HEK293T (cell line): ENCODE measurements at regions not wholly inside any gene's neighbourhood (a gene's known extent, or its start where the extent isn't known, plus 50 kb on each side); places are given as distances from the start of the nearest gene placed in this dataset.

Source experiments
- CTCF ChIA-PET: fragments of 350-600 bp; formaldehyde crosslinking; extraction: SDS; loops from one replicate; lab custom pipeline; 2021; ENCODE audit warnings: antibody characterized with exemption, inconsistent platforms; lab: Yijun Ruan, JAX
- POLR2A ChIA-PET: fragments of 350-600 bp; formaldehyde crosslinking; extraction: SDS; loops from one replicate; lab custom pipeline; 2020; ENCODE audit warnings: antibody characterized with exemption, inconsistent platforms; lab: Yijun Ruan, JAX
- DNase-seq: peaks from one replicate; pipeline ENCODE4 v3.0.0; 2012; ENCODE audit warnings: mixed read lengths; ENCODE audit errors: extremely low spot score
- ARNT ChIP-seq: fragments of 450-650 bp; IDR thresholded peaks from 2 replicates; pipeline ENCODE4 v1.6.1; 2017; ENCODE audit warnings: mild to moderate bottlenecking
- BHLHE40 ChIP-seq: fragments of 450-650 bp; IDR thresholded peaks from 2 replicates; pipeline ENCODE4 v1.6.1; 2016; ENCODE audit warnings: mild to moderate bottlenecking, moderate library complexity, borderline replicate concordance
- CTBP1 ChIP-seq: fragments of 450-650 bp; IDR thresholded peaks from 2 replicates; pipeline ENCODE4 v1.6.1; 2016; ENCODE audit warnings: borderline replicate concordance
- ELF4 ChIP-seq: fragments of 450-650 bp; IDR thresholded peaks from 2 replicates; pipeline ENCODE4 v1.6.1; 2017; ENCODE audit warnings: antibody characterized with exemption
- FOXA1 ChIP-seq: fragments of 450-650 bp; IDR thresholded peaks from 2 replicates; pipeline ENCODE4 v1.6.1; 2016; ENCODE audit warnings: mild to moderate bottlenecking
- FOXK2 ChIP-seq: fragments of 450-650 bp; IDR thresholded peaks from 2 replicates; pipeline ENCODE4 v1.6.1; 2016; ENCODE audit warnings: mild to moderate bottlenecking
- FOXM1 ChIP-seq: fragments of 450-650 bp; IDR thresholded peaks from 2 replicates; pipeline ENCODE4 v1.6.1; 2017; ENCODE audit warnings: mild to moderate bottlenecking, borderline replicate concordance
- HDGF ChIP-seq: fragments of 450-650 bp; IDR thresholded peaks from 2 replicates; pipeline ENCODE4 v1.6.1; 2017; ENCODE audit warnings: antibody characterized with exemption, borderline replicate concordance
- L3MBTL2 ChIP-seq: fragments of 450-650 bp; conservative IDR thresholded peaks from 2 replicates; pipeline ENCODE4 v1.6.1; 2016; ENCODE audit warnings: mild to moderate bottlenecking
- LEF1 ChIP-seq: fragments of 450-650 bp; IDR thresholded peaks from 2 replicates; pipeline ENCODE4 v1.6.1; 2017; ENCODE audit warnings: mild to moderate bottlenecking, borderline replicate concordance
- NFRKB ChIP-seq: fragments of 450-650 bp; IDR thresholded peaks from 2 replicates; pipeline ENCODE4 v1.6.1; 2016; ENCODE audit warnings: mild to moderate bottlenecking, moderate library complexity
- PKNOX1 ChIP-seq: fragments of 450-650 bp; IDR thresholded peaks from 2 replicates; pipeline ENCODE4 v1.6.1; 2016
- SP1 ChIP-seq: fragments of 450-650 bp; IDR thresholded peaks from 2 replicates; pipeline ENCODE4 v1.6.1; 2017
- SUZ12 ChIP-seq: fragments of 450-650 bp; IDR thresholded peaks from 2 replicates; pipeline ENCODE4 v1.6.1; 2016; ENCODE audit warnings: mild to moderate bottlenecking
- TARDBP ChIP-seq: fragments of 450-650 bp; IDR thresholded peaks from 2 replicates; pipeline ENCODE4 v1.6.1; 2016
- ZNF384 ChIP-seq: fragments of 450-650 bp; IDR thresholded peaks from 2 replicates; pipeline ENCODE4 v1.6.1; 2016

- TF ChIP-seq FOXM1 (no peak), SUZ12 (no peak), HDGF (no peak), SP1 (no peak), ARNT (no peak), TARDBP (no peak), BHLHE40 (no peak), ELF4 (no peak), L3MBTL2 (no peak), FOXK2 (no peak), PKNOX1 (no peak), NFRKB (no peak)
- CTCF ChIA-PET, result no interaction called here
- no peak for DNase-seq
- POLR2A ChIA-PET, result no interaction called here
Measured at GRCh38 chr5:124566875-124567450, 179.5 kb downstream of the ZNF608 start.

GRCh38 chr5:124561451-124561850, 185.0 kb downstream of the ZNF608 start:
- TF ChIP-seq FOXK2 (no peak), ELF4 (no peak), BHLHE40 (no peak), NFRKB (no peak), FOXM1 (no peak), CTBP1 (no peak), LEF1 (no peak), ZNF384 (no peak), L3MBTL2 (no peak), ARNT (no peak)
- POLR2A ChIA-PET, result no interaction called here
- CTCF ChIA-PET, result no interaction called here
- no peak for DNase-seq

- TF ChIP-seq HDGF (no peak), FOXM1 (no peak), LEF1 (no peak), PKNOX1 (no peak), FOXK2 (no peak), L3MBTL2 (no peak)
- POLR2A ChIA-PET, result no interaction called here
- DNase-seq, result no peak
- CTCF ChIA-PET, result no interaction called here
Measured at GRCh38 chr5:124560370-124560769, 186.1 kb downstream of the ZNF608 start.

- CTCF ChIA-PET, result no interaction called here
- POLR2A ChIA-PET, result no interaction called here
- TF ChIP-seq TARDBP (no peak), SUZ12 (no peak), SP1 (no peak), LEF1 (no peak), ELF4 (no peak), ZNF384 (no peak), ARNT (no peak), NFRKB (no peak), FOXM1 (no peak), CTBP1 (no peak), BHLHE40 (no peak)
- no peak for DNase-seq
Measured at GRCh38 chr5:124557761-124558160, 188.7 kb downstream of the ZNF608 start.

GRCh38 chr5:124554746-124555578, 191.5 kb downstream of the ZNF608 start:
- POLR2A ChIA-PET, result no interaction called here
- no peak for DNase-seq
- TF ChIP-seq LEF1 (no peak), SP1 (no peak), ZNF384 (no peak), FOXA1 (no peak), HDGF (no peak), FOXK2 (no peak), FOXM1 (no peak), CTBP1 (no peak), TARDBP (no peak), ELF4 (no peak), L3MBTL2 (no peak), BHLHE40 (no peak), PKNOX1 (no peak), ARNT (no peak), SUZ12 (no peak), NFRKB (no peak)
- CTCF ChIA-PET, result no interaction called here

GRCh38 chr5:124553911-124554310, 192.5 kb downstream of the ZNF608 start:
- DNase-seq, result no peak
- TF ChIP-seq PKNOX1 (no peak), FOXK2 (no peak), SUZ12 (no peak), FOXA1 (no peak), CTBP1 (no peak), NFRKB (no peak), ARNT (no peak), BHLHE40 (no peak), ZNF384 (no peak), FOXM1 (no peak), HDGF (no peak), L3MBTL2 (no peak), SP1 (no peak), LEF1 (no peak), TARDBP (no peak), ELF4 (no peak)
- ChIA-PET CTCF (no interaction called here), POLR2A (no interaction called here)
